ENCODE measurements at regions not wholly inside any gene's neighbourhood (a gene's known extent, or its start where the extent isn't known, plus 50 kb on each side); places are given as distances from the start of the nearest gene placed in this dataset.

DNA sequence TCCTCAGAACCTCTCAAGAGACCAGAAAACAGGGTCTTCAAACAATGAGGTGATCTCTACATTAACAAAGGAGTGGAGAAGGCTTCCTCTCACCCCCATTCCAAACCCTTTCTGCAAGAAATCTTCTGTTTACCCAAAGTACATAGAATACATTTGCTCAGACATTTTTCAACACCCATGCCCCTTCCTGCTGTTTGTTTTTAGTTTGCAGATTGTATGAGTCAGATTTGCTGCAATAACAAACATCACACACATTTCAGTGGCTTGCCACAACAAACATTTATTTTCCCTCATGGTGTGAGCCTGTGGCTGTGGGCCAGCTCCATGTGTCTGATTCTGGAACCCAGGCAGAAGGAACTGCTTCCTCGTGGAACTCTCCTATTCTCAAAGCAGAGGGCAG is 68.2 kb upstream of the BAIAP2L1 start:
- TF ChIP-seq JUNB (IDR thresholded peaks at IDR 0.05; ENCODE audit: unreplicated experiment) = no peak
- TF ChIP-seq, protein P1, sequence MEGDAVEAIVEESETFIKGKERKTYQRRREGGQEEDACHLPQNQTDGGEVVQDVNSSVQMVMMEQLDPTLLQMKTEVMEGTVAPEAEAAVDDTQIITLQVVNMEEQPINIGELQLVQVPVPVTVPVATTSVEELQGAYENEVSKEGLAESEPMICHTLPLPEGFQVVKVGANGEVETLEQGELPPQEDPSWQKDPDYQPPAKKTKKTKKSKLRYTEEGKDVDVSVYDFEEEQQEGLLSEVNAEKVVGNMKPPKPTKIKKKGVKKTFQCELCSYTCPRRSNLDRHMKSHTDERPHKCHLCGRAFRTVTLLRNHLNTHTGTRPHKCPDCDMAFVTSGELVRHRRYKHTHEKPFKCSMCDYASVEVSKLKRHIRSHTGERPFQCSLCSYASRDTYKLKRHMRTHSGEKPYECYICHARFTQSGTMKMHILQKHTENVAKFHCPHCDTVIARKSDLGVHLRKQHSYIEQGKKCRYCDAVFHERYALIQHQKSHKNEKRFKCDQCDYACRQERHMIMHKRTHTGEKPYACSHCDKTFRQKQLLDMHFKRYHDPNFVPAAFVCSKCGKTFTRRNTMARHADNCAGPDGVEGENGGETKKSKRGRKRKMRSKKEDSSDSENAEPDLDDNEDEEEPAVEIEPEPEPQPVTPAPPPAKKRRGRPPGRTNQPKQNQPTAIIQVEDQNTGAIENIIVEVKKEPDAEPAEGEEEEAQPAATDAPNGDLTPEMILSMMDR (conservative IDR thresholded peaks at IDR 0.05; ENCODE audit: low read depth in 2 of 2) = no peak
- no peak for TF ChIP-seq EZH2phosphoT487 (IDR thresholded peaks at IDR 0.05; ENCODE audit: unreplicated experiment)
- TF ChIP-seq CREB1 (CRISPR knock-in tag; IDR thresholded peaks at IDR 0.05; ENCODE audit: low read depth) = no peak
- TF ChIP-seq, protein P2, sequence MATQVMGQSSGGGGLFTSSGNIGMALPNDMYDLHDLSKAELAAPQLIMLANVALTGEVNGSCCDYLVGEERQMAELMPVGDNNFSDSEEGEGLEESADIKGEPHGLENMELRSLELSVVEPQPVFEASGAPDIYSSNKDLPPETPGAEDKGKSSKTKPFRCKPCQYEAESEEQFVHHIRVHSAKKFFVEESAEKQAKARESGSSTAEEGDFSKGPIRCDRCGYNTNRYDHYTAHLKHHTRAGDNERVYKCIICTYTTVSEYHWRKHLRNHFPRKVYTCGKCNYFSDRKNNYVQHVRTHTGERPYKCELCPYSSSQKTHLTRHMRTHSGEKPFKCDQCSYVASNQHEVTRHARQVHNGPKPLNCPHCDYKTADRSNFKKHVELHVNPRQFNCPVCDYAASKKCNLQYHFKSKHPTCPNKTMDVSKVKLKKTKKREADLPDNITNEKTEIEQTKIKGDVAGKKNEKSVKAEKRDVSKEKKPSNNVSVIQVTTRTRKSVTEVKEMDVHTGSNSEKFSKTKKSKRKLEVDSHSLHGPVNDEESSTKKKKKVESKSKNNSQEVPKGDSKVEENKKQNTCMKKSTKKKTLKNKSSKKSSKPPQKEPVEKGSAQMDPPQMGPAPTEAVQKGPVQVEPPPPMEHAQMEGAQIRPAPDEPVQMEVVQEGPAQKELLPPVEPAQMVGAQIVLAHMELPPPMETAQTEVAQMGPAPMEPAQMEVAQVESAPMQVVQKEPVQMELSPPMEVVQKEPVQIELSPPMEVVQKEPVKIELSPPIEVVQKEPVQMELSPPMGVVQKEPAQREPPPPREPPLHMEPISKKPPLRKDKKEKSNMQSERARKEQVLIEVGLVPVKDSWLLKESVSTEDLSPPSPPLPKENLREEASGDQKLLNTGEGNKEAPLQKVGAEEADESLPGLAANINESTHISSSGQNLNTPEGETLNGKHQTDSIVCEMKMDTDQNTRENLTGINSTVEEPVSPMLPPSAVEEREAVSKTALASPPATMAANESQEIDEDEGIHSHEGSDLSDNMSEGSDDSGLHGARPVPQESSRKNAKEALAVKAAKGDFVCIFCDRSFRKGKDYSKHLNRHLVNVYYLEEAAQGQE (IDR thresholded peaks at IDR 0.05; ENCODE audit: unreplicated experiment) = no peak
- no peak for TF ChIP-seq EZH2 (IDR thresholded peaks at IDR 0.05; ENCODE audit: low read depth, unreplicated experiment)

Data from GM23338 (cell line).